ENCODE measurements at regions not wholly inside any gene's neighbourhood (a gene's known extent, or its start where the extent isn't known, plus 50 kb on each side); places are given as distances from the start of the nearest gene placed in this dataset.

DNA sequence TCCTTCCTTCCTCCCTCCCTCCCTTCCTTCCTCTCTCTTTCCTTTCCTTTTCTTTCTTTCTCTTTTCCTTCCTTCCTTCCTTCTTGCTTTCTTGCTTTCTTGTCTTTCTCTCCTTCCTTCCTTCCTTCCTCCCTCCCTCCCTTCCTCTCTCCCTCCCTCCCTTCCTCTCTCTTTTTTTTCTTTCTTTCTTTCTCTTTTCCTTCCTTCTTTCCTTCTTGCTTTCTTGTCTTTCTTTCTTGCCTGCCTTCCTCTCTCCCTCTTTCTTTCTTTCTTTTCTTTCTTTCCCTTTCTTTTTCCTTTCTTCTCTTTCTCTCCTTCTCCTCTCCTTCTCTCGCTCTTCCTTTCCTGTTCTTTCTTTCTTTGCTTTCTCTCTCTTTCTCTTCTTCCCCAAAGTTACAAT, 728.4 kb upstream of the ADAMTS5 start:
- no peak for DNase-seq (ENCODE audit: low spot score)

- no peak for DNase-seq (ENCODE audit: low spot score)
Observed at GRCh38 chr21:27694667-27695066, 727.8 kb upstream of the ADAMTS5 start.

DNA sequence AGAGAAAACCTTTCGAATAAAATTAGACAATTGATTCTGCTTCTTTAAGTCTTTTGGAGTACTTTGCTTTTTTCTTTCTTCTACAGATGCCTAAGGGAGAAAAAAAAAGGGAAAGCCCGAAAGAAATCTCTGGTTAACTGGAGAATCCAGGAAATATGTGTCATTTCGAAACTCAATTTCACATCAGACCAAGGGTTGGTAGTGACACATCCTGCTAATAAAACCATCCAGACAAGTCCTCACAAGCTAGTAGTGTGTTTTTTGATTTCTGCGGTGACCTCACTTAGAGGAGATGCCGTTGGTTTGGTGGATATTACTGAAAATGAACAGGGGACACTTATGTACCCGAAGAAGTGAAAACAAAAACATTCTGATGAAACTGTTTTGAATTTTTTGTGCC, 726.5 kb upstream of the ADAMTS5 start:
- DNase-seq (ENCODE audit: low spot score): no peak

- DNase-seq (ENCODE audit: low spot score): no peak
Observed at GRCh38 chr21:27691516-27691915, 724.6 kb upstream of the ADAMTS5 start.

GRCh38 chr21:27691006-27691405, 724.1 kb upstream of the ADAMTS5 start:
- no peak for DNase-seq (ENCODE audit: low spot score)

DNA sequence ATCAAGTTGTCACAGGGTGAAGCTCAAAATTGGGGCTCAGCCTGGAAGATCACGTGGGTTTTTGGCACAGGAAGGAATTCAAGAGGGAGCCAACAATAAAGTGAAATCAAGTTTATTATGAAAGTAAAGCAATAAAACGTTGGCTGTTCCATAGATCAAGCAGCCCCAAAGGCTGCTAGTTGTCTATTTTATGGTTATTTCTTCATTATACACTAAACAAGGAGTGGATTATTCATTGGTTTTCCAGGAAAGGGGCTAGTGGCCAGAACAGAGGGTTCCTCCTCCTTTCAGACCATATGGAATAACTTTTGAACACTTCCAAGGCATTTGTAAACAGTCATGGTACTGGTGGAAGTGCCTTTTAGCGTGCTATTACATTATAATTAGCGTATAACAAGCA, 723.5 kb upstream of the ADAMTS5 start:
- DNase-seq (ENCODE audit: low spot score): no peak

GRCh38 chr21:27688773-27689172, 721.9 kb upstream of the ADAMTS5 start:
- DNase-seq (ENCODE audit: low spot score): no peak

DNA sequence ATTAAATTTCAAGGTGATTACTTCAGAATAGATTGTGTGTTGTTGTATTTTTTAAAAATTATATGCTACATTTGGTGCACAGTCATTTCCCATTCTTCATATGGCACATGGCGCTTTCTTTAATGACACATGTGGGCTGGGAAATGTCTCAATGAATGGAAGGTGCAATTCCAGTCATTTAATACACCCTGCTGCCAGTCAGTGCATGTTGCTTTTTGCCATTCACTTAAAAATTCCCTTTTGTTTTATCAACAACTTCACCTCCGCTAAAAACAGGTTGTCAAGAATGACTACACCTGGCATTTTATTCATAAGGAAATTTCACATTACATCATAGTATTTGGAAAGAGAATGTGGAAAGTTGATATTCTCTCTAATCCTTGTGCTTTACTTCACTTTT, 716.4 kb upstream of the ADAMTS5 start:
- DNase-seq (ENCODE audit: low spot score): no peak

GRCh38 chr21:27681841-27682240, 715.0 kb upstream of the ADAMTS5 start:
- no peak for DNase-seq (ENCODE audit: low spot score)

- no peak for DNase-seq (ENCODE audit: low spot score)
Observed at GRCh38 chr21:27681038-27681437, 714.1 kb upstream of the ADAMTS5 start.

- no peak for DNase-seq (ENCODE audit: low spot score)
Observed at GRCh38 chr21:27680181-27680580, 713.3 kb upstream of the ADAMTS5 start.

DNA sequence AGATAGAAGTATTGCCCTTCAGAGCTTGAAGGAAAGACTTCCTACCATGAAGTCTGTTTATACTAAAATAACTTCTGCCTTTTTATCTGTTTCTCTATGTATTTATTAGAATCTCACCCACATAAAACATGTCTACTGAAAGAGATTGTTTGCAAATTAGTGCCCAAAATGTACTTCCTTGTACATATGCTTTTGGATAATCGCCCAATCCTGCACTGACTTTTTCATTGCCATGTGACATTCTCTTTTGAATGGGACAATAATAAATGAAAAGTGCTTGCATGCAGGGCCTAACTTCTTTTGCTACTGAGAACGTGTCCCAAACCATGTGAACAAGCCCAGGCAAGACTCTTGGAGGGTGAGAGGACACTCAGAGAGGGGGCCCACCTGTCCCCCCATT, 711.6 kb upstream of the ADAMTS5 start:
- DNase-seq (ENCODE audit: low spot score): no peak

DNA sequence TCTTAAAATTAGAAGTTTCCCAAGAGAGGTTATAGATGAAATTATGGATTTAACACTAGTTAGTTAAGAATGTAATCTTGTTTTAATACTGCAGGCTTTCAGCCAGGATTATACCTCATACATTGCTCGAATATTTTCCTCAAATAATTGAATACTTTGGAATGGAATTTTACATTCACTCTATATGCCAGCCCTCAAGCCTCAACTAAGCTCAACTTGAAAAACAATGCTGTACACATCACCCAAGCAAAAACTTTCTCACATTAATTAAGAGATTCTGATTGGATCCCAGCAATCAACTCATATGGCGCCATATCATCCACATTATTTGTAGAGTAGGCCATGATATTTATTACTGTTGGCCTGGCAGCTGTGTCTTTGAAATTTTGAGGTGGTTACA, 710.7 kb upstream of the ADAMTS5 start:
- no peak for DNase-seq (ENCODE audit: low spot score)

GRCh38 chr21:27675306-27675705, 708.4 kb upstream of the ADAMTS5 start:
- DNase-seq (ENCODE audit: low spot score): no peak

DNA sequence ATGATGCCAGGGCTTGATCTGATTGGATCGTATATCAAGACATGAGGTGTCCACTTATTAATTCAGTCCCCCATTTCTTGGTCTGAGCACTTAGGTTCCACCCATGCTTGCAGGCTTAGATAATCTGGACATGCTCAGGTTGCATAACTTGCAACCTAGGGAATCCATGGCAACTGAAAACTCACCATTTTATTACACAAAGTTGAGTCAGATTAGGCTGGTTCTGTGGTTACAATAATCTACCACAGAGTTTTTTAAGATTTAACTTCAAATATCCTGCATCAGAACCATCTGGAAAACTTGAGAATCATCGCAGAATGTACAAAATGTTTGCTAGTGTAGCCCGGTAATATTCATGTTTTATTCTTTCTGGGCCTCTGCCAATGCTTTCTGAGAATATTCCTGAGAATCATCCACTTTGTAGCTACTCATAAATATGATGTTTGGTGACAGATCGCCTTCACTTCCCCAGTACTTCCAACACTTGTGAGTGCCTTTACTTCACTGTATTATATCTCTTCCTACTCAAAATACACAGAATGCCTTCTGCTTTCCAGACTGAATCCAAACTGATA, 707.2 kb upstream of the ADAMTS5 start:
- DNase-seq (ENCODE audit: low spot score): no peak

- no peak for DNase-seq (ENCODE audit: low spot score)
Observed at GRCh38 chr21:27673581-27673980, 706.7 kb upstream of the ADAMTS5 start.

GRCh38 chr21:27671207-27671606, 704.3 kb upstream of the ADAMTS5 start:
- DNase-seq (ENCODE audit: low spot score): no peak

- DNase-seq (ENCODE audit: low spot score): no peak
Observed at GRCh38 chr21:27653481-27653880, 686.6 kb upstream of the ADAMTS5 start.

DNA sequence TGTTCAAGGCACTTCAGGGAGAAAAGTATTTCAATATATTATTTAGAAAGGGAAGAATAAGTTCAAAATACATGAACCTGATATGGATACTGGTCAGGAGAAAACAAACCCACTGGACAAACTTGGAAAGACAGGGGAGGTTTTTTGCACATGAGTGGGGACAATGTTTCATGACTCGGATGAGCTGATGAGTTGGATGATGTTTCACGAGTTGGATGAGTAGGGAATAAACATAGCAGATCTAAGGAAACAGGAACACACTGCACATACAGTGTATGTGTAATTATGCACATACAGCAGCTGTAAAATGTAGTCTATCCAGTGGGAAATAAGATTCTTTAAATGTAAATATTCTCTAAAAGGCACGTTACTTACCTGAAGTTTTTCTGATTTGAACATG, 682.9 kb upstream of the ADAMTS5 start:
- DNase-seq (ENCODE audit: low spot score): no peak

- DNase-seq (ENCODE audit: low spot score): no peak
Observed at GRCh38 chr21:27649323-27649722, 682.4 kb upstream of the ADAMTS5 start.

DNA sequence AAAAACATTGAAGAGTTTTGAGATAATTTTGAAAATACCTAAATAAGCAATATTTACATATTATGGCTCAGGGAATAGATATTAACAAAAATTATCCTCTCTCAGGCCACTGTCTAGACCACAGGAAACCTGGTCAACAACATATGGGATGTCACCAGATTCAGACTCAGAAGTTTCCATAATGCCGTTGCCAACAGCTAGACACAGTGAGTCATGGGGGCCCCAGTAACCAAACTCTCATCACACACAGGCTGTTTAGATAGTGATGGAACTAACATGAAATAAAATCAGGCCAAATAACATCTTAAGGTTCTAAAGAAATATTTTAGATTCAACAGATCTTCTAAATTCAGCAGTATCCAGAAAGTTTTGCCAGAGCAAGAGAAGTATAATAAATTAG, 681.7 kb upstream of the ADAMTS5 start:
- DNase-seq (ENCODE audit: low spot score): no peak

GRCh38 chr21:27647921-27648320, 681.0 kb upstream of the ADAMTS5 start:
- DNase-seq (ENCODE audit: low spot score): no peak

DNA sequence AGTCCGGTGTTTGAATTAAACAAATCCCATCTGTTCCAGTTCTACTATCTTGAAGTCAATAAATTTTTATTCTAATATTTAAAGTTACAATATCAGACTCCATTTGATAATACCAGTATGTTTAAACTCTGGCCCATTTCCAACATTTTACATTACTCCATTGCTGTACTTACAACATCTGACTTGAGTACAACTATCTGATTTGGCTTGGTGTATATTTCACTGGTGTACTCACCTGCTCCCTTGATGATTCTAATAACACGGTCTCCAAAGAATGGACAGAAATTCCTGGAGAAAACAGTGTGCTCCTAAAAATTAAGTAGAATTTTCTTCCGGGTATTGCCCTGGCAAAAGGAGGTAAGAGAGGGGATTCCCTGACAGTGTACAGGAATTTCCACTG, 680.5 kb upstream of the ADAMTS5 start:
- DNase-seq (ENCODE audit: low spot score): no peak

DNA sequence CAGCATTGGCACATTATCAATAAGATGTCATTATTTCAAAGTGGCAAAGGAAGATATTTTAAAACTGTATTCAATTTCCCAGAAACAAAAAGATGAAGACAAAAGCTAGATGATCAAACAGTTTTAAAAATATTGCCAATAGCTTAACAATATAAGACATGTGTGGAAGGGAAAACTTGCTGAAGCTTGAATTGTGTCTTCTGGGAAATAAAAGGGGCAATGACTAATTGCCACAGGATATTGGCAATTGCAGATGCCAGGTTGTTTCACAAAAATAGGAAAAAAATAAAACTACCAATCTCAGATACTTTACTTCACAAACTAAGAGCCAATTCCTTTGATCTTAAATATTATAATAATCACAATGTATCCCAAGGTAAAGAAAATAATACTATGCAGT, 679.8 kb upstream of the ADAMTS5 start:
- DNase-seq (ENCODE audit: low spot score): no peak

DNA sequence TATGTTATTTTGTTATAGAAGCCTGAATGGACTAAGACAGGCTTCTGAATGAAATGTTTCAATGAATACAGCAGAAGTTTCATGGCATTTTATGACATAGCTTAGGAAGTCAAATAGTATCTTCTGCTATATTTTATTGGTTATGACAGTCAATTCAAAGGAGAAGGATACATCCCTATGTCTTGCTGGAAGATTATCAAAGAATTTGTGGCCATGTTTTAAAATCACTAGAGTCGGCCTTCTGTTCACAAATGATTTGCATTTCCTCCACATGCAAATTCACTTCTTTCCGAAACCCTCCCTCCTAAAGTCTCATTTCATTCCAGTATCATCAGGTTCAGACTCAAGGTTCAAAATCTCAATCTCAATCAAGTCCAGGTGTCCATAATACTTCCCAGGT, 679.2 kb upstream of the ADAMTS5 start:
- DNase-seq (ENCODE audit: low spot score): no peak
